ENCODE measurements at regions not wholly inside any gene's neighbourhood (a gene's known extent, or its start where the extent isn't known, plus 50 kb on each side); places are given as distances from the start of the nearest gene placed in this dataset.

DNA sequence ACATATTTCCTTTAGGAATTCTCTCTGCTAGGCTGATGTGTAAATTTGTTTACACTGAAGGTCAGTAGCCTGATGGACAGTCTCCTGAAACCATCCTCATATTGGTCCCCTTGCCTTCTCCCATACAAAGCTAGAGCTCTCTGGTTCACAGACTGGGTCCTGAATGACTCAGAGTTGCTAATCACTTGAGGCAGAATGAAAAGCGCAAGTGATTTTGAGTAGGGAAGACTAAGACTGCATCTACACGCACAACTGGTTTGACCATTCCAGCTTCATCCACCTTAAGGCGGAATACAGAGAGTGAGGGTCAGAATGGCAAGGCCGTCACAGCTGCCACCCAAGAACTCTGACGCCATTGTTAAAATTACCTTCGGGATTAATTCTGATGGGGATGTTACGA is 70.2 kb upstream of the KIF26B start:
- no peaks in the 10 kb centered on the region for H3K27me3 ChIP-seq (ENCODE audit: insufficient read depth, low read length, poor library complexity)
- no peaks in the 10 kb centered on the region for H3K79me2 ChIP-seq (ENCODE audit: insufficient read depth, low read length)
- H2AFZ ChIP-seq (ENCODE audit: low read depth, low read length): no peak overlapping the region
- H3K27ac ChIP-seq (ENCODE audit: low read length): no peak overlapping the region
- H3K9me3 ChIP-seq (ENCODE audit: insufficient read depth, low read length, severe bottlenecking): no peaks in the 10 kb centered on the region
- no peaks in the 10 kb centered on the region for H3K4me1 ChIP-seq (ENCODE audit: insufficient read depth, low read length)
- DNase-seq (no peak), ATAC-seq (ENCODE audit: insufficient read depth, low read depth) (no peak)
- H4K20me1 ChIP-seq (ENCODE audit: insufficient read depth, low read length): no peaks in the 10 kb centered on the region
- TF ChIP-seq, protein P1, sequence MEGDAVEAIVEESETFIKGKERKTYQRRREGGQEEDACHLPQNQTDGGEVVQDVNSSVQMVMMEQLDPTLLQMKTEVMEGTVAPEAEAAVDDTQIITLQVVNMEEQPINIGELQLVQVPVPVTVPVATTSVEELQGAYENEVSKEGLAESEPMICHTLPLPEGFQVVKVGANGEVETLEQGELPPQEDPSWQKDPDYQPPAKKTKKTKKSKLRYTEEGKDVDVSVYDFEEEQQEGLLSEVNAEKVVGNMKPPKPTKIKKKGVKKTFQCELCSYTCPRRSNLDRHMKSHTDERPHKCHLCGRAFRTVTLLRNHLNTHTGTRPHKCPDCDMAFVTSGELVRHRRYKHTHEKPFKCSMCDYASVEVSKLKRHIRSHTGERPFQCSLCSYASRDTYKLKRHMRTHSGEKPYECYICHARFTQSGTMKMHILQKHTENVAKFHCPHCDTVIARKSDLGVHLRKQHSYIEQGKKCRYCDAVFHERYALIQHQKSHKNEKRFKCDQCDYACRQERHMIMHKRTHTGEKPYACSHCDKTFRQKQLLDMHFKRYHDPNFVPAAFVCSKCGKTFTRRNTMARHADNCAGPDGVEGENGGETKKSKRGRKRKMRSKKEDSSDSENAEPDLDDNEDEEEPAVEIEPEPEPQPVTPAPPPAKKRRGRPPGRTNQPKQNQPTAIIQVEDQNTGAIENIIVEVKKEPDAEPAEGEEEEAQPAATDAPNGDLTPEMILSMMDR (IDR thresholded peaks at IDR 0.05; ENCODE audit: borderline replicate concordance, extremely low read depth, low read length, poor library complexity, severe bottlenecking): no peak
- no peak for TF ChIP-seq EZH2 (IDR thresholded peaks at IDR 0.05; ENCODE audit: borderline replicate concordance, low read depth, low read length, severe bottlenecking)
- no peak overlapping the region for H3K9ac ChIP-seq (ENCODE audit: low read depth, low read length)
- no peak overlapping the region for H3K4me2 ChIP-seq (ENCODE audit: insufficient read depth, low read length)
- no peak overlapping the region for H3K4me3 ChIP-seq (ENCODE audit: low read depth in 1 of 2, low read length in 2 of 2)
- peaks cover 8% of the 10 kb centered on the region; the same call in 1 of the 2 replicates for H3K36me3 ChIP-seq (ENCODE audit: insufficient read depth, low read length)

DNA sequence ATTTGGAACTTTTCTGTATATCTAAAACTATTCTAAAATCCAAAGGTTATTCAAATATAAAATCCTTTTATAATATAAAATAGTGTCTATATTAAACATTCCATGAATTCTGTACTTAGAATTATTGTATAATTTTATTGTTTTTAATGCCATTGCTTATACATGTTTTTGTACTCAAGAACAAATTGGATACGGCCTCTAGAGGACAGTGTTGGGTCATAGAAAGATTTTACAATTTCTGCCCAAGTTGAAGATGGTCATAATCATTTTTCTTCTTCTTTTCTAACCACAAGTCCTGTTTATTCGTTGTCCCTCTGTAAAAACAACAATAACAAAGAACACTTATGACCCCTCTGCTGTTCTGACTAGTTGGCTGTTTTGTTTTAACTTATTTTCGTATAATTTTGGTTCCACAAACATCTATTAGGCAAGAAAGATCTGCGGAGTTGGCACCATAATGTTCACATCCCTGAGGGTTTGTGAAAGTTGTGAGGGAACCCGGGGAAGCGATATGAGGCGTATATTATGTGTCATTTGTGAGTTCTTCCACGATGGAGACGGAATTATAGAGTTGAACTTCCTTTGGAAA is 75.7 kb upstream of the KIF26B start:
- ATAC-seq (ENCODE audit: insufficient read depth, low read depth): no peak
- H3K79me2 ChIP-seq (ENCODE audit: insufficient read depth, low read length): no peaks in the 10 kb centered on the region
- no peak for DNase-seq

DNA sequence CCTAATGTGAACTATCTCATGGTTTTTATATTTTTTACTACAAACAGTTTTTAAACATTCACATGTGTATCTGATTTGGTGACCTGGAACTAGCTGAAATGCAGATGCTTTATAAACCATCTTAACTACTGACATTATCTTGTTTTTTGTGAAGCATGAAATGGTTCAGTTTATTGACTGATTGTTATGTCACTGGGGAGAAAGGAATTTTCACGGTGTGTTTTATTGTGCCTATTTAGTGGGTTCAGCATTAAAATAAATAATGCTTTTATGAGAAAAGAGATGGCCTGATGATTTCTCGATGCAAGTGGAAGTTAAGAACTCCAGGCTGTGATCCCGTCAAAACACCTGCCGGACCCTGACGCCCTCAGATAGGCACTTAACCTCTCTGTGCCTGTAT is 79.9 kb upstream of the KIF26B start:
- Histone ChIP-seq H3K9me3 (ENCODE audit: insufficient read depth, low read length, severe bottlenecking) (peaks cover 7% of the 10 kb centered on the region), H3K36me3 (ENCODE audit: insufficient read depth, low read length) (peaks cover 10% of the 10 kb centered on the region), H3K9ac (ENCODE audit: low read depth, low read length) (no peak overlapping the region), H3K27me3 (ENCODE audit: insufficient read depth, low read length, poor library complexity) (no peaks in the 10 kb centered on the region), H3K79me2 (ENCODE audit: insufficient read depth, low read length) (no peaks in the 10 kb centered on the region), H3K4me2 (ENCODE audit: insufficient read depth, low read length) (no peak overlapping the region), H3K4me1 (ENCODE audit: insufficient read depth, low read length) (no peaks in the 10 kb centered on the region), H4K20me1 (ENCODE audit: insufficient read depth, low read length) (no peaks in the 10 kb centered on the region), H3K4me3 (ENCODE audit: low read depth in 1 of 2, low read length in 2 of 2) (no peak overlapping the region), H3K27ac (ENCODE audit: low read length) (no peak overlapping the region), H2AFZ (ENCODE audit: low read depth, low read length) (no peak overlapping the region)
- TF ChIP-seq, protein P1 (IDR thresholded peaks at IDR 0.05; ENCODE audit: borderline replicate concordance, extremely low read depth, low read length, poor library complexity, severe bottlenecking): no peak
- TF ChIP-seq EZH2 (IDR thresholded peaks at IDR 0.05; ENCODE audit: borderline replicate concordance, low read depth, low read length, severe bottlenecking): no peak
- no peak for ATAC-seq (ENCODE audit: insufficient read depth, low read depth)
- DNase-seq: no peak

More for the DNA sequence above, 75.7 kb upstream of the KIF26B start:
- H3K27ac ChIP-seq (ENCODE audit: low read length): no peak overlapping the region
- H3K9me3 ChIP-seq (ENCODE audit: insufficient read depth, low read length, severe bottlenecking): no peaks in the 10 kb centered on the region
- H3K9ac ChIP-seq (ENCODE audit: low read depth, low read length): no peak overlapping the region
- H3K4me3 ChIP-seq (ENCODE audit: low read depth in 1 of 2, low read length in 2 of 2): no peak overlapping the region
- no peaks in the 10 kb centered on the region for H3K4me1 ChIP-seq (ENCODE audit: insufficient read depth, low read length)
- H3K4me2 ChIP-seq (ENCODE audit: insufficient read depth, low read length): no peak overlapping the region
- TF ChIP-seq EZH2 (IDR thresholded peaks at IDR 0.05; ENCODE audit: borderline replicate concordance, low read depth, low read length, severe bottlenecking): no peak
- TF ChIP-seq, protein P1 (IDR thresholded peaks at IDR 0.05; ENCODE audit: borderline replicate concordance, extremely low read depth, low read length, poor library complexity, severe bottlenecking): peak; percentile 59
- no peaks in the 10 kb centered on the region for H4K20me1 ChIP-seq (ENCODE audit: insufficient read depth, low read length)
- H3K36me3 ChIP-seq (ENCODE audit: insufficient read depth, low read length): no peaks in the 10 kb centered on the region
- no peaks in the 10 kb centered on the region for H3K27me3 ChIP-seq (ENCODE audit: insufficient read depth, low read length, poor library complexity)
- no peak overlapping the region for H2AFZ ChIP-seq (ENCODE audit: low read depth, low read length)
